ENCODE measurements at regions not wholly inside any gene's neighbourhood (a gene's known extent, or its start where the extent isn't known, plus 50 kb on each side); places are given as distances from the start of the nearest gene placed in this dataset.

GRCh38 chr5:7315118-7315517 lies 80.8 kb upstream of the ADCY2 start:
- no peak for TF ChIP-seq REST (IDR thresholded peaks at IDR 0.05; ENCODE audit: low read depth)
- no peak for TF ChIP-seq CEBPB (IDR thresholded peaks at IDR 0.05)
- TF ChIP-seq RAD21 (IDR thresholded peaks at IDR 0.05; ENCODE audit: low read depth), result no peak
- TF ChIP-seq EP300 (IDR thresholded peaks at IDR 0.05; ENCODE audit: borderline replicate concordance), result no peak

DNA sequence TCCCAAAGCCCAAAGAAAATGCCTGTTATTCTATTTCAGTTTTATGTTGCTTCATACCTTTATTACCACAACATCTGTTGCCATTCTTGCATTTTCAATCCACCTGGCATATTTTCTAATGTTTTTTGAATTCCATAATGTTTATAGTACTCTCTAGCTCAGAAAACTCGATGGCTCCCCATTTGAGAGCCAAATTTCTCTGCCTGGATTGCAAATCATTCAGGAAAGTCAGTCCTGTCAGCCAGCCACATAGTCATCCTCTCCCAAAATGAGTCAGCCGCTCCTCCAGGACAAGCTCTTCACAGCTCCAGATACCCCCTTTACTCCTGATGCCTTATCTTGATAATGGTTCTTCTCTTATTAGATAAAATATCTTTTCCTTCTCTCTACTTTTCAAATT lies 78.2 kb upstream of the ADCY2 start:
- TF ChIP-seq, protein P1, sequence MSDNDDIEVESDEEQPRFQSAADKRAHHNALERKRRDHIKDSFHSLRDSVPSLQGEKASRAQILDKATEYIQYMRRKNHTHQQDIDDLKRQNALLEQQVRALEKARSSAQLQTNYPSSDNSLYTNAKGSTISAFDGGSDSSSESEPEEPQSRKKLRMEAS (IDR thresholded peaks at IDR 0.05), result no peak
- TF ChIP-seq REST (IDR thresholded peaks at IDR 0.05; ENCODE audit: low read depth) (no peak), ZBTB7A (IDR thresholded peaks at IDR 0.05; ENCODE audit: low read depth) (no peak), YY1 (IDR thresholded peaks at IDR 0.05; ENCODE audit: low read depth) (no peak), TAF1 (IDR thresholded peaks at IDR 0.05; ENCODE audit: low read depth) (no peak), EP300 (IDR thresholded peaks at IDR 0.05; ENCODE audit: borderline replicate concordance) (no peak)

DNA sequence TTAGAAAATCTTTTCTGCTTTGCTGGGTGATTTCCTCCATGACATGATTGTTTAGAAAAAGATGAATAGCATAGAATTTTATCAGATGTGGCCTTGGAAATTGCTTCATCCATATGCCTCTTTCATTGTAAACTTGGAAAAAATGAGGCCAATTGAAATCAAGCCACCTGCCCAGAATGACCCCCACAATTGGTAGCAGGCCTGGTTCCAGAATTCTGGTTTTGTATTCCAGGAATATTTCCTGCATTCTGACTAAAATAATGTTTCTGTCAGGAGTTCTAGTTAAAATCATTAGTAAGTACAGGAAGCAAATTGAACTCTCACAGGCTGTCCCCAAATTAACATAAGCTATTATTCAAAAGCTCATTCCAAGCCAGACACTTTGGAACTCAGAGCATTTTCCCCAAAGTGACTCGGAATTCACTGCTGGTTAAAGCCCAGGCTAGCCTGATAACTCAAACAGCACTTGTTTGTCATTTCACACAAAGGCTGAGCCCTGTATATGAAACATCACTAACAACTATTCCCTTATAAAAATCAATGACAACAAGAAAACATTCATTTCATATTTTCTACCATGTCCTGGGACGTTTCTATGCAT lies 75.1 kb upstream of the ADCY2 start:
- TF ChIP-seq CREB1 (IDR thresholded peaks at IDR 0.05; ENCODE audit: low read depth), result no peak
- TF ChIP-seq EP300 (IDR thresholded peaks at IDR 0.05; ENCODE audit: borderline replicate concordance), result no peak
- TF ChIP-seq USF1 (IDR thresholded peaks at IDR 0.05), result no peak
- TF ChIP-seq, protein P1 (IDR thresholded peaks at IDR 0.05), result no peak

DNA sequence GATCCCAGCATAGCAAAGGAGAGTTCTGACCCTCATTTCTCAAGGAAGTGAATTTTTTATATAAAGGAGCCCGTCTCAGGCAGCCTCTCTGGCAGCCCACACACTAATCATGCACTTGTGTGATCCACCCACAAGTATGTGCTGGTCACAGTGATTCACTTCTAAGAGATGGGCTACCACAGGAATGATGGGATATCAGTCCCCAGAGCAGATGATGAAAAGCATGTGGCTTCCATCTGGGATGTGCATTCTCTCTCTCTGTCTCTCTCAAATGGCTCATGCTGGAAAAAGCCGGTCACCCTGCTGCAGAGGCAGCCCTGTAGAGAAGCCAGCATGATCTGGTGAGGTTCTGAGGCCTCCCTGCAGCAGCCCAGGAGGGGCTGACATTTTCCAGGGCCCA lies 74.2 kb upstream of the ADCY2 start:
- no peak for TF ChIP-seq RAD21 (IDR thresholded peaks at IDR 0.05; ENCODE audit: low read depth)
- no peak for TF ChIP-seq TAF1 (IDR thresholded peaks at IDR 0.05; ENCODE audit: low read depth)
- TF ChIP-seq EP300 (IDR thresholded peaks at IDR 0.05; ENCODE audit: borderline replicate concordance), result no peak

- TF ChIP-seq, protein P1 (IDR thresholded peaks at IDR 0.05), result no peak
- TF ChIP-seq CREB1 (IDR thresholded peaks at IDR 0.05; ENCODE audit: low read depth) (no peak), YY1 (IDR thresholded peaks at IDR 0.05; ENCODE audit: low read depth) (no peak), TEAD4 (IDR thresholded peaks at IDR 0.05) (no peak), CEBPB (IDR thresholded peaks at IDR 0.05) (no peak), TAF1 (IDR thresholded peaks at IDR 0.05; ENCODE audit: low read depth) (no peak), FOXM1 (IDR thresholded peaks at IDR 0.05; ENCODE audit: borderline replicate concordance, low read depth) (no peak), RAD21 (IDR thresholded peaks at IDR 0.05; ENCODE audit: low read depth) (no peak), NFIC (IDR thresholded peaks at IDR 0.05) (no peak)
Observed at GRCh38 chr5:7324919-7325318, 71.0 kb upstream of the ADCY2 start.

DNA sequence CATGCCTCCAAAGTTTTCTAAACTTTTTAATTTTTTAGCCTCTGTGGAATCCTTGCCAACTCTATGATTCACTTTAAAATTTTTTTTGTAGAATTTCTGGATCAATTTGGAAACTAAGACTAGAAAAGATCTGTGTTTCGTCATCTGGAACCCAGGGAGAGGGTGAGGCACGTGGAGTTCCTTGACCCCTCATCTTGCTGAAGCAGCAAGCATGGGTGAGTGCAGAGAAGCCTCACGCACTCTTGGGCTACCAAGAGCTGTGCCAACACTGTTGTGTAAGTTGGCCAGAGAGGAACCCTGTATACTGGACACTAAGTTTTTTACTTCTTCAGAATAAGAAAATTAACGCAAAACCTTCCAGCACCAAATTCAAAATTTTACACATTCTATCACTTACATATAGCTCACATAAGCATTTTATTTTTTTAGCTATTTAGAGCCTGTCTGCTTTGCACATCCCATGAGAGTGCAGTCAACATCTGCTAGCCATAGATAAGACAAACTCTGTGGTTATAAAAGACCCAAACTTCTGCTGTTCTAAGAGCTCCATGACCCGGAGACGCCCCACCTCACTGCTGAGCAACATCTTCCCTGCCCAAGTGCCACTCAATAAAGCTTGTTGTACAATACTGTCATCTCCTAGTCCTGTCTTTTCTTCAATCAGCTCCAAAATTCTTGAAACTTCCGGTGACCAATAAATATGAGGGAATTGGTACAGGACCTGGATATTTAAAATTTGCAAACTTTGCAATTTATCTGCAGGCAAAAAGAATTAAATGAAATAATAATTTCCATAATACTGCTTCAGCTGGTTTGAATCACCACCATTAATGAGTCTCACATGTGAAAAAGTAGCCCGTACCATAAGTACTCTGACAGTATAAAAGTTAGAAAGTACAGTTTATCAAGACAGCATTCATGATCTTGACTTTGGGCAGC lies 69.7 kb upstream of the ADCY2 start:
- TF ChIP-seq RAD21 (IDR thresholded peaks at IDR 0.05; ENCODE audit: low read depth), result no peak
- TF ChIP-seq TCF12 (IDR thresholded peaks at IDR 0.05; ENCODE audit: low read depth), result no peak
- TF ChIP-seq NFIC (IDR thresholded peaks at IDR 0.05), result no peak
- TF ChIP-seq FOXM1 (IDR thresholded peaks at IDR 0.05; ENCODE audit: borderline replicate concordance, low read depth), result no peak
- TF ChIP-seq, protein P1 (IDR thresholded peaks at IDR 0.05), result no peak
- no peak for TF ChIP-seq ZBTB7A (IDR thresholded peaks at IDR 0.05; ENCODE audit: low read depth)
- no peak for TF ChIP-seq EP300 (IDR thresholded peaks at IDR 0.05; ENCODE audit: borderline replicate concordance)
- TF ChIP-seq CEBPB (IDR thresholded peaks at IDR 0.05), result no peak
- no peak for TF ChIP-seq REST (IDR thresholded peaks at IDR 0.05; ENCODE audit: low read depth)

Data from Ishikawa (cell line).